ENCODE measurements at regions not wholly inside any gene's neighbourhood (a gene's known extent, or its start where the extent isn't known, plus 50 kb on each side); places are given as distances from the start of the nearest gene placed in this dataset.

GRCh38 chr4:176964116-176964691 lies 171.5 kb upstream of the VEGFC start:
- H3K4me3 ChIP-seq (ENCODE audit: low read depth, low read length): no peak overlapping the region
- DNase-seq (ENCODE audit: low read depth): no peak
- TF ChIP-seq CTCF (IDR thresholded peaks at IDR 0.05; ENCODE audit: insufficient read depth, low read length): peak; percentile 19

- no peak for DNase-seq (ENCODE audit: low read depth)
- TF ChIP-seq CTCF (IDR thresholded peaks at IDR 0.05; ENCODE audit: insufficient read depth, low read length): no peak
- no peak overlapping the region for H3K4me3 ChIP-seq (ENCODE audit: low read depth, low read length)
Measured at GRCh38 chr4:176967586-176967985, 174.9 kb upstream of the VEGFC start.

- no peak for DNase-seq (ENCODE audit: low read depth)
- TF ChIP-seq CTCF (IDR thresholded peaks at IDR 0.05; ENCODE audit: insufficient read depth, low read length): no peak
- H3K4me3 ChIP-seq (ENCODE audit: low read depth, low read length): no peak overlapping the region
Measured at GRCh38 chr4:176968094-176968493, 175.4 kb upstream of the VEGFC start.

GRCh38 chr4:176969011-176969410 lies 176.3 kb upstream of the VEGFC start:
- TF ChIP-seq CTCF (IDR thresholded peaks at IDR 0.05; ENCODE audit: insufficient read depth, low read length): no peak
- DNase-seq (ENCODE audit: low read depth): no peak
- no peak overlapping the region for H3K4me3 ChIP-seq (ENCODE audit: low read depth, low read length)

GRCh38 chr4:176970853-176971252 lies 178.1 kb upstream of the VEGFC start:
- TF ChIP-seq CTCF (IDR thresholded peaks at IDR 0.05; ENCODE audit: insufficient read depth, low read length): no peak
- H3K4me3 ChIP-seq (ENCODE audit: low read depth, low read length): no peak overlapping the region
- DNase-seq (ENCODE audit: low read depth): peak; percentile 65

GRCh38 chr4:176971576-176972115 lies 178.9 kb upstream of the VEGFC start:
- TF ChIP-seq CTCF (IDR thresholded peaks at IDR 0.05; ENCODE audit: insufficient read depth, low read length): no peak
- no peak overlapping the region for H3K4me3 ChIP-seq (ENCODE audit: low read depth, low read length)

GRCh38 chr4:176979416-176979815 lies 186.7 kb upstream of the VEGFC start:
- no peak for DNase-seq (ENCODE audit: low read depth)
- no peak for TF ChIP-seq CTCF (IDR thresholded peaks at IDR 0.05; ENCODE audit: insufficient read depth, low read length)
- no peak overlapping the region for H3K4me3 ChIP-seq (ENCODE audit: low read depth, low read length)

More at GRCh38 chr4:176971576-176972115, 178.9 kb upstream of the VEGFC start:
- peak; percentile 51 for DNase-seq (ENCODE audit: low read depth)
